ENCODE measurements at regions not wholly inside any gene's neighbourhood (a gene's known extent, or its start where the extent isn't known, plus 50 kb on each side); places are given as distances from the start of the nearest gene placed in this dataset.

- Histone ChIP-seq H3K4me2 (ENCODE audit: low read length) (no peak overlapping the region), H3K4me3 (ENCODE audit: low read length) (no peak overlapping the region), H3K36me3 (replicated peaks; ENCODE audit: low read depth, low read length) (no peaks in the 10 kb centered on the region), H3K27ac (ENCODE audit: low read length) (no peak overlapping the region), H2AFZ (ENCODE audit: low read depth, low read length) (no peak overlapping the region), H3K9me3 (ENCODE audit: insufficient read depth, low read length) (peaks cover 26% of the 10 kb centered on the region), H3K79me2 (ENCODE audit: low read length) (no peaks in the 10 kb centered on the region), H3K9ac (ENCODE audit: low read length) (no peak overlapping the region), H4K20me1 (ENCODE audit: insufficient read depth, low read length) (no peaks in the 10 kb centered on the region), H3K27me3 (ENCODE audit: low read depth, low read length) (peaks cover 14% of the 10 kb centered on the region; the same call in 1 of the 2 replicates), H3K4me1 (ENCODE audit: low read length) (no peaks in the 10 kb centered on the region)
- TF ChIP-seq CTCF (IDR thresholded peaks at IDR 0.05; ENCODE audit: low read depth, low read length): no peak
- TF ChIP-seq EZH2phosphoT487 (IDR thresholded peaks at IDR 0.05; ENCODE audit: low read depth): no peak
Observed at GRCh38 chr16:50419116-50419515, 50.3 kb upstream of the BRD7 start.

Data from OCI-LY3 (cell line).